Subcutaneous abdominal adipose tissue (tissue), 5 donors: ENCODE measurements at regions not wholly inside any gene's neighbourhood (a gene's known extent, or its start where the extent isn't known, plus 50 kb on each side); places are given as distances from the start of the nearest gene placed in this dataset.

ENCODE experiments used
- H3K27ac ChIP-seq: one replicate; pipeline ENCODE4 v1.7.0; 2013; ENCODE audit warnings: low read depth, mild to moderate bottlenecking, inconsistent platforms, low read length, moderate library complexity
- H3K27me3 ChIP-seq, 5 donors: one replicate each; pipeline ENCODE4 v1.7.0; 2013; ENCODE audit warnings: low read length in 5 of 5, inconsistent platforms in 1 of 5; ENCODE audit not compliant: control insufficient read depth in 5 of 5, insufficient read depth in 4 of 5
- H3K36me3 ChIP-seq, 5 donors: one replicate each; pipeline ENCODE4 v1.7.0; 2013; ENCODE audit warnings: low read length in 5 of 5; ENCODE audit not compliant: control insufficient read depth in 5 of 5, insufficient read depth in 5 of 5
- H3K4me1 ChIP-seq, 5 donors: one replicate each; pipeline ENCODE4 v1.7.0; 2013; ENCODE audit warnings: low read length in 5 of 5, mild to moderate bottlenecking in 3 of 5, moderate library complexity in 1 of 5; ENCODE audit not compliant: control insufficient read depth in 5 of 5, insufficient read depth in 5 of 5
- H3K4me3 ChIP-seq, 5 donors: one replicate each; pipeline ENCODE4 v1.7.0; 2013; ENCODE audit warnings: low read length in 5 of 5, low read depth in 1 of 5
- H3K9ac ChIP-seq, 5 donors: one replicate each; pipeline ENCODE4 v1.7.0; 2013; ENCODE audit warnings: low read length in 5 of 5, mild to moderate bottlenecking in 4 of 5, moderate library complexity in 3 of 5
- H3K9me3 ChIP-seq, 5 donors: one replicate each; pipeline ENCODE4 v1.7.0; 2013; ENCODE audit warnings: low read length in 5 of 5; ENCODE audit not compliant: control insufficient read depth in 5 of 5
- donor health status: healthy.
- donor health status: healthy.
- donor health status: healthy.
- donor health status: healthy.
- donor health status: healthy.

DNA sequence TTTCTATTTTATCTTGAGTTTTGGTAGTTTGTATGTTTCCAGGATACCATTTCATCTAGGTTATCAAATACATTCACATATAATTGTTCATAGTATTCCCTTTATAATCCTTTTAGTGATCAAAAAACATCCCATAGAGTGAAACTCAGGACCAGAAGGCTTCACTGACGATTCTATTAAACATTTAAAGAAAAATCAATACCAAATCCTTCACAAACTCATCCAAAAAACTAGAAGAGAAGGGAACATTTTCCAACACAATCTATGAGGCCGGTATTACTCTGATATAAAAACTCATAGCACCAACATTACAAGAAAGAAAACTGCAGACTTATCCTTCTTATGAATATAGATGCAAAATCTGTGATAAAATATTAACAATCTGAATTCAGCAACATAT lies 203.4 kb downstream of the ANKRD50 start:
- H3K9me3 ChIP-seq, result no peaks in the 10 kb centered on the region
- no peaks in the 10 kb centered on the region for H3K4me1 ChIP-seq
- no peak overlapping the region for H3K4me3 ChIP-seq
- no peaks in the 10 kb centered on the region for H3K27me3 ChIP-seq
- no peaks in the 10 kb centered on the region for H3K36me3 ChIP-seq
- no peak overlapping the region for H3K9ac ChIP-seq
- no peak overlapping the region for H3K27ac ChIP-seq

DNA sequence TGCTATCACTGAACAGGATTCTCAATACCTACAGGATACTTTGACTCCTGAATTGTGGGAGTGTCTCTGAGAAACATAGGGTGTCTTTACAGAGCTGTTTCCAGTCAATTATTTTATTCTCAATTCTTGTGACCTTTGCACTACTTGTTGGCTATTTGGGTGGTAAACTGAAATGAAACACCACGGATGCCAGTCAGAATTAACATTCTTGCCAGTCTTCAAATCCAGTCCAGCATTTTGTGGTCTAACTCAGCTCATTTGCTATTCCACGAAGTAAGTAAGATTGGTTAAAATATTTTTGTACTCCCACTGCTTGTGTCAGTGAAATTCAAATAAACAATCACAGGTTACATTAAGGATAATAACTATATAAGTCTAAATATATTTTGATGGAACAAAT lies 197.9 kb downstream of the ANKRD50 start:
- H3K4me1 ChIP-seq, result no peaks in the 10 kb centered on the region
- H3K36me3 ChIP-seq, result no peaks in the 10 kb centered on the region
- no peak overlapping the region for H3K9ac ChIP-seq
- no peaks in the 10 kb centered on the region for H3K27me3 ChIP-seq
- H3K9me3 ChIP-seq, result no peaks in the 10 kb centered on the region
- H3K27ac ChIP-seq, result no peak overlapping the region
- H3K4me3 ChIP-seq, result no peak overlapping the region

GRCh38 chr4:124515591-124515990 lies 196.9 kb downstream of the ANKRD50 start:
- Histone ChIP-seq H3K4me3 (no peak overlapping the region), H3K27ac (no peak overlapping the region), H3K9me3 (no peaks in the 10 kb centered on the region), H3K36me3 (no peaks in the 10 kb centered on the region), H3K27me3 (no peaks in the 10 kb centered on the region), H3K9ac (no peak overlapping the region), H3K4me1 (no peaks in the 10 kb centered on the region)

- Histone ChIP-seq H3K9ac (no peak overlapping the region), H3K9me3 (no peaks in the 10 kb centered on the region), H3K36me3 (no peaks in the 10 kb centered on the region), H3K4me3 (no peak overlapping the region), H3K27me3 (no peaks in the 10 kb centered on the region), H3K4me1 (no peaks in the 10 kb centered on the region), H3K27ac (no peak overlapping the region)
Measured at GRCh38 chr4:124519196-124519595, 193.3 kb downstream of the ANKRD50 start.

GRCh38 chr4:124523816-124524215 lies 188.7 kb downstream of the ANKRD50 start:
- Histone ChIP-seq H3K36me3 (no peaks in the 10 kb centered on the region), H3K9ac (no peak overlapping the region), H3K9me3 (no peaks in the 10 kb centered on the region), H3K4me1 (peaks cover 0 to 6% (median 0%) of the 10 kb centered on the region in 5 donors), H3K4me3 (no peak overlapping the region), H3K27me3 (no peaks in the 10 kb centered on the region), H3K27ac (no peak overlapping the region)

GRCh38 chr4:124525524-124525923 lies 187.0 kb downstream of the ANKRD50 start:
- H3K9ac ChIP-seq, result no peak overlapping the region
- no peaks in the 10 kb centered on the region for H3K27me3 ChIP-seq
- peaks cover 0 to 6% (median 0%) of the 10 kb centered on the region in 5 donors for H3K4me1 ChIP-seq
- H3K9me3 ChIP-seq, result no peaks in the 10 kb centered on the region
- no peaks in the 10 kb centered on the region for H3K36me3 ChIP-seq
- H3K4me3 ChIP-seq, result no peak overlapping the region
- H3K27ac ChIP-seq, result no peak overlapping the region

GRCh38 chr4:124526331-124526730 lies 186.2 kb downstream of the ANKRD50 start:
- Histone ChIP-seq H3K4me1 (peaks cover 0 to 6% (median 0%) of the 10 kb centered on the region in 5 donors), H3K4me3 (no peak overlapping the region), H3K27me3 (no peaks in the 10 kb centered on the region), H3K36me3 (no peaks in the 10 kb centered on the region), H3K9ac (no peak overlapping the region), H3K9me3 (no peaks in the 10 kb centered on the region), H3K27ac (no peak overlapping the region)

- no peaks in the 10 kb centered on the region for H3K36me3 ChIP-seq
- H3K9me3 ChIP-seq, result no peaks in the 10 kb centered on the region
- no peak overlapping the region for H3K27ac ChIP-seq
- H3K27me3 ChIP-seq, result no peaks in the 10 kb centered on the region
- no peak overlapping the region for H3K4me3 ChIP-seq
- no peak overlapping the region for H3K9ac ChIP-seq
- H3K4me1 ChIP-seq, result peaks cover 0 to 6% (median 0%) of the 10 kb centered on the region in 5 donors
Measured at GRCh38 chr4:124526769-124527168, 185.8 kb downstream of the ANKRD50 start.

- Histone ChIP-seq H3K4me1 (peaks cover 0 to 6% (median 0%) of the 10 kb centered on the region in 5 donors), H3K27me3 (no peaks in the 10 kb centered on the region), H3K9ac (no peak overlapping the region), H3K4me3 (no peak overlapping the region), H3K27ac (no peak overlapping the region), H3K9me3 (no peaks in the 10 kb centered on the region), H3K36me3 (no peaks in the 10 kb centered on the region)
Measured at GRCh38 chr4:124527364-124527763, 185.2 kb downstream of the ANKRD50 start.

DNA sequence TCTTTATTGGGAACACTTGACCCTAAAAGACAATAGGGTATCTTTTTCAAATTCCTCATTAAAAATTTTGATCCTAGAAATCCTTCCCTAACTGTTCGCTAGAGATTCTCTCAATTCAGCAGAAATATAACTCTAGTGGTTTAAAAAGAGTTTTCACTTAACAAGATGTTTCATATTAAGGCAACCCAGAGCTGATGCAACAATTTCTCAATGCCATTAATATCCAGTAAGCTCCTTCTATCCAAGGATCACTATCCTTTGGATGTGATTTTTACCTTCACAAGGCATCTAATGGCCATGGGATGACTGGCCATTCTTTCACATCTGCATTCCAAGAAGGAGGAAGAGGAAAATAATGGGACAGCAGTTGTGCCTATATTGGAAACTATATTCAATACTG lies 183.4 kb downstream of the ANKRD50 start:
- H3K9me3 ChIP-seq, result no peaks in the 10 kb centered on the region
- no peak overlapping the region for H3K4me3 ChIP-seq
- peaks cover 0 to 6% (median 0%) of the 10 kb centered on the region in 5 donors for H3K4me1 ChIP-seq
- H3K36me3 ChIP-seq, result no peaks in the 10 kb centered on the region
- no peaks in the 10 kb centered on the region for H3K27me3 ChIP-seq
- no peak overlapping the region for H3K27ac ChIP-seq
- no peak overlapping the region for H3K9ac ChIP-seq
